PC-3 (cell line): ENCODE measurements at regions not wholly inside any gene's neighbourhood (a gene's known extent, or its start where the extent isn't known, plus 50 kb on each side); places are given as distances from the start of the nearest gene placed in this dataset.

Source experiments
- CTCF ChIP-seq: fragments of 300-600 bp; sonication (generic); conservative IDR thresholded peaks from 2 replicates; pipeline ENCODE4 v1.5.1; 2017; ENCODE audit warnings: antibody characterized with exemption, low read depth, mild to moderate bottlenecking, low read length
- EZH2 ChIP-seq: fragments of 300-600 bp; sonication (generic); IDR thresholded peaks from one replicate; pipeline ENCODE4 v1.6.1; 2017; ENCODE audit warnings: antibody characterized with exemption, mild to moderate bottlenecking, low read length; ENCODE audit not compliant: unreplicated experiment

DNA sequence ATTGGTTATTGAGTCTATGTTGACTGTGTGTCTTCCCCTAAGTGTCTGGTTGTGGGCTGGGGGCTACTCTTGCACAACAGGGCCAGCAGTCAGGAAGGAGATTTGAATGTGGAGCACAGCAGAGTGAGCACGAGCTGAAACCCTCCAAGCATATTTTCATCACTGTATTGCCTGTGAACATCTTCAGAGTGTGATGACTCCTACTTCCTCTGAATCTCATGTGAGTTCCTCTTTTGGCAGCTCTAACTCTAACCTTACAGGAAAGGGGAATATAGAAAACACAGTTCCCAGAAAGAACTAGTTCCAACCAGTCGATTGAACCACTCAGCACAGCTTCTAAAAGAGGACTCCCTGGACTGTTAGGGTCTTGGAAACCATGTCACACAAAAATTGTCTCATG, 211.6 kb downstream of the RAP2B start:
- no peak for TF ChIP-seq CTCF
- TF ChIP-seq EZH2 = no peak
